GM12873 (cell line): ENCODE measurements at regions not wholly inside any gene's neighbourhood (a gene's known extent, or its start where the extent isn't known, plus 50 kb on each side); places are given as distances from the start of the nearest gene placed in this dataset.

Experiments
- CTCF ChIP-seq: IDR thresholded peaks from 2 replicates; pipeline ENCODE4 v1.5.1; 2012; ENCODE audit warnings: low read depth, mild to moderate bottlenecking, moderate library complexity, low read length, control low read depth; ENCODE audit not compliant: insufficient read depth; ENCODE audit errors: missing control alignments

- no peak for TF ChIP-seq CTCF
These were observed 132.9 kb upstream of the TMC3 start for GRCh38 chr15:81506936-81507335.

GRCh38 chr15:81506071-81506470, 132.1 kb upstream of the TMC3 start:
- TF ChIP-seq CTCF = no peak

GRCh38 chr15:81504170-81504905, 130.3 kb upstream of the TMC3 start:
- no peak for TF ChIP-seq CTCF

- TF ChIP-seq CTCF = no peak
These were observed 128.4 kb upstream of the TMC3 start for GRCh38 chr15:81502439-81502838.

- no peak for TF ChIP-seq CTCF
These were observed 126.1 kb upstream of the TMC3 start for GRCh38 chr15:81500081-81500480.

- TF ChIP-seq CTCF = no peak
These were observed 124.3 kb upstream of the TMC3 start for GRCh38 chr15:81498294-81498693.

GRCh38 chr15:81497238-81497637, 123.2 kb upstream of the TMC3 start:
- TF ChIP-seq CTCF = no peak
